Dedifferentiated amniotic fluid mesenchymal stem cell (primary cell): ENCODE measurements at regions not wholly inside any gene's neighbourhood (a gene's known extent, or its start where the extent isn't known, plus 50 kb on each side); places are given as distances from the start of the nearest gene placed in this dataset.
A peak's percentile ranks its signal among the peaks of the same experiment; 100 is the strongest.

Experiments
- DNase-seq: peaks from one replicate; pipeline ENCODE4 v3.0.0-alpha.2; 2016; ENCODE audit errors: extremely low spot score

DNA sequence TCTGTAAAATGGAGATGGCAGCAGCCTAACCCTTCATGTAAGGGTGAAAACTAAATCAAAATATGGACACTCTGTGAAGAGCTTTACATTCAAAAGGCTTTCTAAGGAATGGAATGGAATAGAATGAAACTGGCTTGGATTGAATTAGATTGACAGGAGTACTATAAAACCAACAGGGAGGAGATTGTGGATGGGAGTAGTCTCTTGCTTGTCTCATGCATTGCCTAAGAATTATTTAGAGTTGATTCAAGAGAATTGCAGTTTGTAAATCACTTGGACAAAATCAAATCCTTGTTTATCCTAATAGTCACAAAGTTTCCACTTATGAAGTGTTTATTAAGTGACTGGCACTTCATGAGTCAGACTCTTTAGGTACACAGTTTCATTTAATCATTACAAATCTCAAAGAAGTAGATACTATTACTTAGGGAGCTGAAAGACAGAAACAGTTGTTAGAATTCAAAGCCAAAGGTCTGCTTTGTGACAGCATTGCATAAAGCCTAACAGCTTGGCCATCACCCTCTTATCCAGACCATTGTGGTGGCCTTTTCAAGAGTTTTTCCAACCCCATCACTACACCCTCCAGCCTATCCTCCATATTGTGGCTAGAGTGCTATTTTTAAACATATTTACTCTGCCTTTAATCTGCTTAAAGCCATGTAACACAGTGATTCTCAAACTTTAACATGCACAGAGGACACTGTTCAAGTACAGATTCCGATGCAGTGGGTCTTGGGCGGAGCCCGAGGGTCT, 91.9 kb upstream of the GHITM start:
- DNase-seq: no peak

DNA sequence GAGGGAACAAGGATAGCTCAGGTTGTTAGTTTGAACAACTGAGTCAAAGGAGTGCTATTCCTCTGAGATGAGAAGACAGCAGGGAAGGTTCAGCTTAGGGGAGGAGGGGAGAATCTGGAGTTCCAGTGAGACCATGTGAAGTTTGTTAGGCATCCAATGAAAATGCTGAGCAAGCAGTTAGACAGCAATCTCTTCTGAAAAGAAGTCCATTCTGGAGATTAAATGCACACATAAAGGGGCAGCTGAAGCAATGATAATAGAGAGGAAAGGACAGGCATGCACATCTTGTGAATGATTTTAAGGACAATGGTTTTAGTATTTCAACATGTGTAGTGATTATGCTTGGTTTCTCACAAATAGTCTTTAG, 89.7 kb upstream of the GHITM start:
- no peak for DNase-seq

DNA sequence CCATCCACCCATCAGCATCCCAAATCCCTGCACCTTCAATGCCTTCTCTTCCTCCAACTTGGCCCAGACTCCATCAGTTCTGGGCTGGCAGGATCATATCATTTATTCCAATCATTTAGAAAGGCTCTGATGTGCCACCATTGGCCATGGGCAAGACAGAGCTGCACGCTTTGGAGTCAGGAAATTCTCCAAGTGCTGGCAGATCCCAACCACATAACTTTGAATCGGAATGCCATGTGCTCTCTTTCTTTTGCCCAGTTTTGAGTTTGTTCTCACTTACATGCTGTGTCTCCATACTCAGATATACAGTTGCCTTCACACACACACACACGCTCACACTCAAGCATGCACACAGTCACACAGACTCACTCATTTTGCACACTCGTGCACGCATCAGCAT, 85.7 kb upstream of the GHITM start:
- no peak for DNase-seq

DNA sequence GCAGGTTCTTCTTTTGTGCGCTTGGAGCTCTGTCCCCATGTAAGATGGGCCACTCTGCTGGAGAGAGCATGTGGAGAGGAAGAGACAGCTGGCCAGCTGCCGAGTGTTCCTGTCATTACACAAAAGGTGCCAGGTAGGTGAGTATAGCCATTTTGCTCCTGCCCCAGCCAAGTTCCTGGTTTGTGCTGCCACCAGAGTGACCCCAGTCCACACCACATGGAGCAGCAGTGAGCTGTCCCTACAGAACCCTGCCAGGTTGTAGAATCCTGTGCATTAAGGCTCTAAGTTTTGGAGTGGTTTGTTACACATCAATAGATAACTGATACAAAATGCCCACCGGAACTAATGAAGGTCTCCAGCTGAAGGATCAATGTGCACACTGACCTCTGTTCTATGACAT, 84.6 kb upstream of the GHITM start:
- no peak for DNase-seq

DNA sequence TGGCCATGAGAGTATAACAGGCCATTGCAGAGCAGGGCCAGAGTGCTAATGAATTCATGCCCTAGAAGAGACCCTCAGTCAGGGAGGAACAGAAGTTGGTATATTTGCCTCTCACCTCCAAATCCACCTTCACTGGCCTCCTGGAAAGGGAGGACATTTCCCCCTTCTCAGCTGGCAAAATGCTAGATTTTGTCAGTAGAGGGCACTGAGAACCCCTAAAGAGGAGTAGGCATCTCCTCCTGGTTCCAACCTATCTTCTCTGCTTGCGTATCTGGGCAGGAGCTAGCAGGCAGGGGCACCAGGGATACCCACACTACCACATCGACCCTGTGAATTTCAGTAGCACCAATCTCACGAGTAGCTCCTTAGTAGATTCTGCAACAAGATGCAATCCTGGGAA, 79.8 kb upstream of the GHITM start:
- no peak for DNase-seq

DNA sequence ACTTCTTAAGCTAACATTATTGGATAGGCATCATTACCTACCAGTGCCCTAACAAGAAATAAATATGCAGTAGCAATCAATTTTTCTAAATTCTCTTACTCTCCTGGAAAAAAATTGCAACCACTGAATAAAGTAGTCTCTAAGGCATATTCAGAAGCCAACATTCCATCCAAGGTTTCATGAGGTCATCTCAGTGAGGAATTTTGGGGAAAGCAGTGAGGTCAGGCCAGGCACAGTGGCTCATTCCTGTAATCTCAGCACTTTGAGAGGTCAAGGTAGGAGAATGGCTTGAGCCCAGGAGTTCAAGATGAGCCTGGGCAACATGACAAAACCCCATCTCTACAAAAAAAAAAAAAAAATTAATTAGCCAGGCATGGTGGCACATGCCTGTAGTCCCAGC, 75.9 kb upstream of the GHITM start:
- DNase-seq: no peak

DNA sequence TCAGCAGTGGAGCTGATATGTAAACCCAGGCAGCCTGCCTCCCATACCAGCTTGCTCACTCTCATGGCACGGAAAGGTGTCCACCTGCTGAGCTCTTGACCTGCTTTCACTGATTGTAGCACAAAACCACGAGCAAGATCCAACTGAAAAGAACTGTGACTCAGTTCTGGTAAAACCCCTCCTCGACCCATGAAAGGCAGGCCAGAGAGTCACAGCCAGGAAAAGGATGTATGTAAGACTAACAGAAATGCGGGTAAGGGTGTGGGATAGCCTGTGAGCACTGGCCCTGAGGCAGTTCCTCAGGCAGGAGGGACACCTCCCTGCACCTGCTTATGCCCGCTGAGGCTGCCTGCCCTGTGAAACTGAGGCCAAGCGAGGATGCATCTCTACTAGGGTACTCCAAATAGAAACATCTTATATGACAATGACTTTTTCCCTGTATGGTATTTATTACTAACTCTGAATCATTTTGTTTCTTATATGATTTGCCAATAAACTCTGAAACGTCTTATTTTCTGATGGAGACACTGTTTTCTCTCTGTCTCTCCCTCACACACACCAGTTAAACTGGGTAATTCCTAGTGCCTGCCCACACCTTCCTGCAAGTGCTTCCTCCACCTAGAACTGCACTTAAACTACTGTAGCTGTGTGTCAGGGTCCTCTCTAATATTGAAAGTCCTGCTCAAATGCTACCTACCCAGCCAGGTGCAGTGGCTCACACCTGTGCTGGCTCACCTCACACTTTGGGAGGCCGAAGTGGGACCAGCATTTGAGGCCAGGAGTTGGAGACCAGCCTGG, 73.3 kb upstream of the GHITM start:
- no peak for DNase-seq

DNA sequence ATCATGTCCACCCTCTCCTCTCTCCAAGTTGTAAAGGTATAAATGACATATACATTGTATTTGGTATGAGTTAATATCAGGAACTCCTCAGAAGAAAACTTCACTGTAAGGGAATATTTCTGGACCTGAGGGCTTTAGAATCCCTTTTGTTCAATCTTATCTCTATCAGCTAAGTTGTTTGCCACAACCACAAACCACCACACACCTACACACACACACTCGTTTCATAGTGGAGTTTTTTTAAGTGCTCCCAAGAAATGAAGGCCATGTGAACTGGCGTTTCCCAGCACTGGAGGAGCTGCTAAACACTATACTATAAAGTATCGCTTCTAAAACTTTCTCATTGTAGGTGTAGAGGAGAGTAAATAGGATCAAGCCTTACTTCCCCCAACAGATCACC, 64.8 kb upstream of the GHITM start:
- no peak for DNase-seq

DNA sequence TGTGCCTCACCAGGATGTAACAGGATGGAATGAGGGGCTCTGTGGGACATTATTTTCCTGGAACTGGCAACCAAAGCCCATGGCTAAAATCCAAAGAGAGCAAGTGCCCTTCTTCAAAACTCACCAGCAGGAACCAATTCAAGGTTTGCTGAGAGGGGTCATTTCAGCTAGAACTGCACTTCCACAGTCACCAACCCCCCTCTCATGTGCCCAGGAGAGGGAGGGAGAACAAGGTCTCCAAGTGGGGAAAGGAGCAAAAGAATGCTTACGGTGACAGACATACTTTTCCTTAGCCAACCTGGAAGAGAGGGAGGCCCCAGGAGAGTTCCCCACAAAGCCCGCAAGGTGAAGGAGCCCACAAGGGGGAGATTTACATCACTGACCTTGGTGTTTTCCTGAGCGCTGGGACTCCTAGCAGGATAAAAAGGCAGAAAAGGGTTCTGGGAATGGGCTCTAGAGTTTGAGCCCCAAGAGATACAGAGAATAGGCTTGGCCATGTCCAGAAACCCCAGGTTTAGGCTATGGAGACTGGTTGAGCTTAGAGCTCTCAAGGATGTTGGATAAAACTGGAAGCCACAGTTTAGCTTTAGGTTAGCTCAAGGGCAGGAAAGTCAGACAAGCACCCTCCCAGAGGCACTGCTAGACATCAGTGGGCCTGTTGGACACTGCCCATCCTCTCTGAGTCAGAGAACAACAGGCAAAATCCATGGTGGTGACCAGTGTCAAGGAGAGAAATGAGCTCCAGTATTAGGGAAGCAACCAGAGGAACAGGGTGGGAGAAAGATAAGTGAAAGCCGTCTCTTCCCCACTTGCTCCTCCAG, 63.9 kb upstream of the GHITM start:
- no peak for DNase-seq

DNA sequence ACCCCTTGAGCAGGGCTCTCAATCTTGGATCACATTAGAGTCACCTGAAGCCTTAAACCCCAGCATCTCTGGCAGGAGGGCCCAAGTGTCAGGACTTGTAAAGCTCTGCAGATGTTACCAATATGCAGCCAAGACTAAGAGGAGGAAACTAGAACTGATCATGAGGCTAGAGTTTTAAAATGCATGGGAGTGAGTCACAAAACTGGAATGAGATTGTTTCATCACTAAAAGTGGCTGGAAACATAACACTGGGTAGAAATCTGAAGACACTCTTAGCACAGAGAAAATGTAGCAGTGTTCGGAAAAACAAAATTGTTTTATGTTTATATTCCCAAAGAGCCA, 63.3 kb upstream of the GHITM start:
- peak; percentile 86 for DNase-seq

DNA sequence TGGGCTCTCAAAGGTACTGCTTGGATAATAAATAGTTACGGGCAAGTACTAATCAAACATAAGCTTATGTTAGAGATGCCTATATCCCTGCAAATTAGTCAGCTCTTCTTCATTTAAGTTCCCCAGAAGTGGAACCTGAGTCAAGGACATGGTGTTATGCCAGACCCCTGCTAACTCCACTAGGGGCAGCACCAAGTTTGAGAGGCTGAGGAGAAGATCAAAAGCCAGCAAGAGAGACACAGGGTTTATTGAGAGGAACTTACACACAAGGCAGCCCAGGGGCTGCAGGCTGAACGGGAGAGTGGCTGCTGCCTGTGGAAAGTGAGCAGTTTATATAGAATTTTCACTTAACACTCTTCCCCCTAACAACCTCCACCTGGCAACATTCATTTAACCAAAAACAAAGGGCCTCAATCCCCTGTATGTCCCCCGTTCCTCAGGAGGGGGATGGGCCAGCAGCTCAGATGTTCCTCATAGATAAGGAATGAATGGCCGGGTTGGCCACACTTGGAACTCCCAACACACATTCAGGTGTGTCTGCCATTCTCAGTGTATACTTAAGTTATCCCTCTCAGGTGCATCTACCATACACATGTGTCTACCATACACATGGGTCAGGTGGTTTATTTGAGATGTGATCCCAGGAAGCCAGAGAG, 62.6 kb upstream of the GHITM start:
- DNase-seq: peak; percentile 64

DNA sequence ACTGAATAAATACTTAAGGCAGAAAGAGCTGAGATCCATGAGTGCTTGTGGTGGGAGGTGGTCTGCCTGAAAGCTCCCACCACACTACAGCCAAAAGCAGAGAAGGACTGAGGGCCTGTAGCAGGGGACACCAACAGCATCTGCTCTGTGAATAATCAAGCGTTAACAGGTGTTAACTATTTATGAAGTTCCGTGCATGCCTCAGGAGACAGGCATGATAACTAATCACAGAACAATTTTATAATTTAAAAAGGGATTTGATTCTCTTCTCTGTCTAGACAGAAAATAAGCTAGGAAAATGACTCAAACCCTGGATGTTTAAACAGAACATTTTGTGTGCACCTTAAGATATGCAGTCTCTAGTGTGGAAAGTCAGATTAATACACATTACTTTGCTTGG, 61.5 kb upstream of the GHITM start:
- no peak for DNase-seq

DNA sequence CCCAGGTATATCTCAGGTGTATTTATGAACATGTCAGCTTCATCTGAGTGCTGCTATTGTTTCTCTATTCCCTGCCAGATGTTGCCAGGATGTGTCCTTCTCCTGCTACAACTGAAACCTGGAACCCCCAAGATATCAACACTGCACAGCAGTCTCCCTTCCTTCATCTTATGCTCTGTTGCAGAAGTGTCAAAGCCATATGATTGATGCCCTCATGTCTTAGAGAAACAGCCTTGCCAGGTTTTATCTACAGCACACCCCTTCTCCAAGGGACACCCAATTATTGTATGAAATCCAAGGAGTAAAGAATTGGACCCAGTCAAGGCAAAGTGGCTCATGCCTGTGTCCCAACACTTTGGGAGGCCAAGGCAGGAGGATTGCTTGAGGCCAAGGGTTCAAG, 60.5 kb upstream of the GHITM start:
- no peak for DNase-seq

DNA sequence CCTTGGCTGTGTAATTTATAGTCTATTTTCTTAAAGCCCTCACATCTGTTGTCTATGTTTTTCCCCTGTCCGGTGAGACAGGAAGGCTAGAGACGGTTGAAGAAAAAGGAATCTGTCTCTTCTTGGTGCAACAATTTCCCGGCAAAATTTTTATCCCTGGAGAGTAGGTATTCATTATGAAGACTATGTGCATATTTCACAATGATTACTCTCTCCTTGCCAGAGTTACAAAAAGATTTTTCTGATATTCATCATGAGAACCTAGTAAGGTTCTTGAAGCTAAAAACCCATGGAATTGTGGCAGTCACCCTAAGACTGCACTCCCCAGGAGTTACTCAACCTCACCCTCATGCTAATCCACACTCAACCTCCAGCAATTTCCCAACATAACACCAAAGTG, 55.0 kb upstream of the GHITM start:
- no peak for DNase-seq

DNA sequence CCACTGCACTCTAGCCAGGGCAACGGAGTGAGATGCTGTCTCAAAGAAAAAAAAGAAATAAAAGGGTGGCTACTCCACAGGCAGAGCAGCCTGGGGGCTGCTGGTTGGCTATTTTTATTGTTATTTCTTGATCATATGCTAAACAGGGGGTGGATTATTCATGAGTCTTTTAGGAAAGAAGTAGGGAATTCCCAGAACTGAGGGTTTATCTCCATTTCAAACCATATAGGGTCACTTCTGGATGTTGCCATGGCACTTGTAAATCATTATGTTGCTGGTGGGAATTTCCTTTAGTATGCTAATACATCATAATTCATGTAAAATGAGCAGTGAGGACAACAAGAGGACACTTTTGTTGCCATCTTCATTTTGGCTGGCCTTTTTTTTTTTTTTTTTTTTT, 52.1 kb upstream of the GHITM start:
- no peak for DNase-seq

DNA sequence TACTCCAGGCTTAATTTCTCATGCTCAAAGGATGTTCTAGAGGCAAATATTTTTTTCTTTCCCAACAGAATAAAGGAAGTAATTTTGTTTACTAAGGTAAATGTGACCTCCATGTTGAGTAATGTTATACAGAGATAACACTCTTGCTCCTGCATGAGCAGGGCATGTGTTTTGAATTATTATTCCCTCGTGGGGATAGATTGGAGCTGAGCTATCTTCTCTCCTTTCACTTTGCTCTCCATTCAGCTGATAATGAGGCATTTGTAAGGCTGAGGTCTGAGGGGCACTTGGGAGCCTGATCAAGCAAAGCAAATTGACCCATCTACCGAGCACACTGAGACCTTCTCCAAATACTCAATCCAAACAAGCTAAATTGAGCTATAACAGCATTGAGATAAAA, 50.7 kb upstream of the GHITM start:
- DNase-seq: no peak

DNA sequence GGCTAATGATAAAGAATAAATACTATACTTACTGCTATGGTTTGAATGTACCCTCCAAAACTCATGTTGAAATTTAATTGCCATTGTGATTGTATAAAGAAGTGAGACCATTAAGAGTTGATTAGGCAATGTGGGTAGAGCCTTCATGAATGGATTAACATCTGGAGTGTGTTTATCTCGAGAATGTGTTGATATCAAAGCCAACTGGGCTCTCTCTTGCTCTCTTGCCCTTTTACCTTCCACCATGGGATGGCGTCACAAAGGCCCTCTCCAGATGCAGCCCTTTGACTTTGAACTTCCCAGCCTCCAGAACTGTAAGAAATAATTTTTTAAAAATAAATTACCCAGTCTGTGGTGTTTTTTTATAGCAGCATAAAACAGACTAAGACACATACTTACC, 50.1 kb upstream of the GHITM start:
- DNase-seq: no peak
